Neural cell (in vitro differentiated cells): ENCODE measurements at regions not wholly inside any gene's neighbourhood (a gene's known extent, or its start where the extent isn't known, plus 50 kb on each side); places are given as distances from the start of the nearest gene placed in this dataset.

ENCODE experiments used
- H2AFZ ChIP-seq: fragments of 200-600, 300-800 bp; sonication (generic), shearing (Covaris generic); 2 replicates; pipeline ENCODE4 v1.6.0; 2014; ENCODE audit warnings: low read depth, mild to moderate bottlenecking, antibody characterized with exemption, low read length, moderate library complexity
- H3F3A ChIP-seq: fragments of 200-600 bp; shearing (Covaris generic); 2 replicates; pipeline ENCODE4 v1.6.1; 2016; ENCODE audit warnings: mild to moderate bottlenecking, moderate library complexity, mixed read lengths, antibody characterized with exemption, low read length; ENCODE audit not compliant: insufficient read depth, poor library complexity, severe bottlenecking
- H3K27ac ChIP-seq: fragments of 200-600, 300-800 bp; sonication (generic), shearing (Covaris generic); 2 replicates; pipeline ENCODE4 v1.5.1; 2014; ENCODE audit warnings: mild to moderate bottlenecking, low read length, moderate library complexity
- H3K27me3 ChIP-seq: fragments of 300-800, 200-600 bp; sonication (generic), shearing (Covaris generic); 2 replicates; pipeline ENCODE4 v1.6.0; 2014; ENCODE audit warnings: mild to moderate bottlenecking, low read depth, low read length, moderate library complexity; ENCODE audit not compliant: insufficient read depth
- H3K36me3 ChIP-seq: fragments of 300-800, 200-600 bp; sonication (generic), shearing (Covaris generic); 2 replicates; pipeline ENCODE4 v1.5.1; 2014; ENCODE audit warnings: mild to moderate bottlenecking, antibody characterized with exemption, low read length, moderate library complexity; ENCODE audit not compliant: insufficient read depth
- H3K4me2 ChIP-seq: fragments of 300-800, 200-600 bp; sonication (generic), shearing (Covaris generic); 2 replicates; pipeline ENCODE4 v1.6.0; 2014; ENCODE audit warnings: mild to moderate bottlenecking, low read length
- H3K4me3 ChIP-seq: fragments of 300-800, 200-600 bp; sonication (generic), shearing (Covaris generic); 2 replicates; pipeline ENCODE4 v1.5.1; 2014; ENCODE audit warnings: mild to moderate bottlenecking, low read length, moderate library complexity
- H3K79me2 ChIP-seq: fragments of 200-600 bp; shearing (Covaris generic); replicated peaks from 2 replicates; pipeline ENCODE4 v1.6.0; 2014; ENCODE audit warnings: mild to moderate bottlenecking, low read length, moderate library complexity; ENCODE audit not compliant: insufficient read depth
- H3K9ac ChIP-seq: fragments of 300-800, 200-600 bp; sonication (generic), shearing (Covaris generic); 2 replicates; pipeline ENCODE4 v1.6.1; 2016; ENCODE audit warnings: mild to moderate bottlenecking, low read length, mixed read lengths
- H3K9me2 ChIP-seq: fragments of 200-600 bp; shearing (Covaris generic); 2 replicates; pipeline ENCODE4 v1.6.1; 2016; ENCODE audit warnings: mild to moderate bottlenecking, low read length, mixed read lengths; ENCODE audit not compliant: insufficient read depth
- H3K9me3 ChIP-seq: fragments of 200-600, 300-800 bp; sonication (generic), shearing (Covaris generic); 2 replicates; pipeline ENCODE4 v1.6.1; 2016; ENCODE audit warnings: mild to moderate bottlenecking, mixed run types, low read length, moderate library complexity, mixed read lengths
- H4K20me1 ChIP-seq: fragments of 200-600 bp; shearing (Covaris generic); 2 replicates; pipeline ENCODE4 v1.6.1; 2016; ENCODE audit warnings: mild to moderate bottlenecking, mixed run types; ENCODE audit not compliant: insufficient read depth
- CTCF ChIP-seq: fragments of 450-650 bp; IDR thresholded peaks from 2 replicates; pipeline ENCODE4 v1.5.1; 2014; ENCODE audit warnings: antibody characterized with exemption, mild to moderate bottlenecking, moderate library complexity; ENCODE audit not compliant: poor library complexity, severe bottlenecking
- EP300 ChIP-seq: fragments of 450-650 bp; conservative IDR thresholded peaks from 2 replicates; pipeline ENCODE4 v1.6.1; 2014; ENCODE audit warnings: antibody characterized with exemption, mild to moderate bottlenecking, moderate library complexity; ENCODE audit not compliant: poor library complexity, severe bottlenecking
- EZH2 ChIP-seq: fragments of 200-600, 300-800 bp; shearing (Covaris generic), sonication (generic); IDR thresholded peaks from 2 replicates; pipeline ENCODE4 v1.6.1; 2014; ENCODE audit warnings: antibody characterized with exemption, low read length, borderline replicate concordance, mild to moderate bottlenecking; ENCODE audit not compliant: insufficient read depth, poor library complexity, severe bottlenecking
- MXI1 ChIP-seq: fragments of 450-650 bp; conservative IDR thresholded peaks from 2 replicates; pipeline ENCODE4 v1.6.1; 2014; ENCODE audit warnings: antibody characterized with exemption, mild to moderate bottlenecking; ENCODE audit not compliant: poor library complexity, severe bottlenecking
- POLR2AphosphoS5 ChIP-seq: IDR thresholded peaks from 2 replicates; pipeline ENCODE4 v1.6.1; 2012
- RAD21 ChIP-seq: fragments of 450-650 bp; conservative IDR thresholded peaks from 2 replicates; pipeline ENCODE4 v1.6.1; 2014; ENCODE audit warnings: antibody characterized with exemption, mild to moderate bottlenecking, moderate library complexity
- REST ChIP-seq: IDR thresholded peaks from 2 replicates; pipeline ENCODE4 v1.6.1; 2012; ENCODE audit warnings: borderline replicate concordance
- SMC3 ChIP-seq: fragments of 450-650 bp; conservative IDR thresholded peaks from 2 replicates; pipeline ENCODE4 v1.6.1; 2014; ENCODE audit warnings: antibody characterized with exemption, mild to moderate bottlenecking, moderate library complexity; ENCODE audit not compliant: poor library complexity
- TAF1 ChIP-seq: IDR thresholded peaks from 2 replicates; pipeline ENCODE4 v1.6.1; 2012; ENCODE audit warnings: low read depth

GRCh38 chr2:187177253-187177652, 270.8 kb downstream of the CALCRL start:
- H3K9me3 ChIP-seq: no peaks in the 10 kb centered on the region
- TF ChIP-seq RAD21 (no peak), MXI1 (no peak), POLR2AphosphoS5 (no peak), EZH2 (no peak), TAF1 (no peak), EP300 (no peak), CTCF (no peak), REST (no peak), SMC3 (no peak)
- no peaks in the 10 kb centered on the region for H3K27me3 ChIP-seq

GRCh38 chr2:187174582-187174981, 273.5 kb downstream of the CALCRL start:
- Histone ChIP-seq H3K27me3 (no peaks in the 10 kb centered on the region), H3K4me2 (no peak overlapping the region), H3K9me3 (no peaks in the 10 kb centered on the region), H3K9me2 (no peaks in the 10 kb centered on the region), H3K36me3 (no peaks in the 10 kb centered on the region), H3K4me3 (no peak overlapping the region), H3K79me2 (no peaks in the 10 kb centered on the region), H3F3A (no peaks in the 10 kb centered on the region), H3K27ac (no peak overlapping the region), H3K9ac (no peak overlapping the region), H2AFZ (no peak overlapping the region), H4K20me1 (no peaks in the 10 kb centered on the region)
- TF ChIP-seq MXI1 (no peak), RAD21 (no peak), EZH2 (no peak), REST (no peak), CTCF (no peak), TAF1 (no peak), EP300 (no peak), SMC3 (no peak), POLR2AphosphoS5 (no peak)

More at GRCh38 chr2:187177253-187177652, 270.8 kb downstream of the CALCRL start:
- H3K9ac ChIP-seq: no peak overlapping the region
- no peak overlapping the region for H2AFZ ChIP-seq
- no peaks in the 10 kb centered on the region for H3K9me2 ChIP-seq
- H3K79me2 ChIP-seq: no peaks in the 10 kb centered on the region
- no peak overlapping the region for H3K27ac ChIP-seq
- H4K20me1 ChIP-seq: no peaks in the 10 kb centered on the region
- no peaks in the 10 kb centered on the region for H3F3A ChIP-seq
- no peak overlapping the region for H3K4me3 ChIP-seq
- no peaks in the 10 kb centered on the region for H3K36me3 ChIP-seq
- H3K4me2 ChIP-seq: no peak overlapping the region
